K562 (cell line): ENCODE measurements at regions not wholly inside any gene's neighbourhood (a gene's known extent, or its start where the extent isn't known, plus 50 kb on each side); places are given as distances from the start of the nearest gene placed in this dataset.

Experiments used
- ATAC-seq: fragments of 200-7000 bp; cut with Tn5 transposase; 3 replicates; pipeline ENCODE4 v1.9.1; 2020; ENCODE audit warnings: moderate library complexity
- BruUV-seq: library from RNA; stranded (reverse); fragments of 400-500 nt; replicated peaks from 2 replicates; lab custom pipeline; 2021; lab: Mats Ljungman, UMichigan
- CTCF ChIA-PET: fragments of 300-600 bp; formaldehyde crosslinking; extraction: SDS; loops from one replicate; lab custom pipeline; 2021; ENCODE audit warnings: low intra/inter-chr PET ratio; lab: Yijun Ruan, JAX
- POLR2A ChIA-PET: fragments of 300-600, 350-650 bp; sonication (Branson Sonifier 250); formaldehyde crosslinking; extraction: SDS; loops from one replicate; lab custom pipeline; 2021; ENCODE audit warnings: antibody characterized with exemption, inconsistent platforms; lab: Yijun Ruan, JAX
- DNase-seq, 4 experiments: peaks; one replicate each; pipeline versions ENCODE4 v3.0.0 to v3.0.0-alpha.2; 2011 to 2018; ENCODE audit warnings: low spot score in 3 of 4, mixed read lengths in 3 of 4; ENCODE audit errors: extremely low read depth in 1 of 4
- FAIRE-seq: peaks from 2 replicates; lab custom pipeline; 2011; peaks lifted over from hg19 to GRCh38; lab: Jason Lieb, UNC
- H2AFZ ChIP-seq: 2 replicates; pipeline ENCODE4 v1.6.0; 2011; ENCODE audit warnings: low read depth, low read length, control low read depth, inconsistent platforms
- H3K27ac ChIP-seq: fragments of 200-600 bp; 3 replicates; pipeline ENCODE4 v1.8.0; 2011; ENCODE audit warnings: low read depth, mild to moderate bottlenecking, control low read depth, inconsistent platforms, low read length, moderate library complexity, mixed read lengths; ENCODE audit errors: extremely low read depth
- H3K27me3 ChIP-seq, 2 experiments: fragments of 300-600 bp in 1 of 2; 2 replicates in 1 of 2; 3 replicates in 1 of 2; pipeline versions ENCODE4 v1.6.0 to v1.8.0; 2011; ENCODE audit warnings: inconsistent platforms in 2 of 2, low read length in 2 of 2, mild to moderate bottlenecking in 1 of 2, mixed read lengths in 1 of 2, moderate library complexity in 1 of 2; ENCODE audit not compliant: control insufficient read depth in 2 of 2, insufficient read depth in 2 of 2
- H3K36me3 ChIP-seq: fragments of 300-600 bp; 3 replicates; pipeline ENCODE4 v1.8.0; 2011; ENCODE audit warnings: mild to moderate bottlenecking, low read length, inconsistent platforms; ENCODE audit not compliant: control insufficient read depth, insufficient read depth
- H3K4me1 ChIP-seq, 2 experiments: fragments of 200-600 bp in 1 of 2; replicated peaks in 1 of 2; 2 replicates in 1 of 2; 3 replicates in 1 of 2; pipeline versions ENCODE4 v1.5.1 to v1.8.0; 2011; ENCODE audit warnings: inconsistent platforms in 2 of 2, low read length in 2 of 2, mild to moderate bottlenecking in 1 of 2, mixed read lengths in 1 of 2, moderate library complexity in 1 of 2; ENCODE audit not compliant: control insufficient read depth in 2 of 2, insufficient read depth in 2 of 2
- H3K4me2 ChIP-seq: 2 replicates; pipeline ENCODE4 v1.6.1; 2011; ENCODE audit warnings: low read length, control low read depth, inconsistent platforms, mixed read lengths; ENCODE audit not compliant: insufficient read depth
- H3K4me3 ChIP-seq: fragments of 200-600 bp; sonication (generic), shearing (Covaris generic); 2 replicates; pipeline ENCODE4 v1.5.1; 2016; ENCODE audit warnings: control low read depth, inconsistent platforms
- H3K79me2 ChIP-seq: fragments of 200-600 bp; 3 replicates; pipeline ENCODE4 v1.8.0; 2011; ENCODE audit warnings: low read length, inconsistent platforms; ENCODE audit not compliant: control insufficient read depth, insufficient read depth
- H3K9ac ChIP-seq, 2 experiments: 2 replicates each; pipeline versions ENCODE4 v1.6.0 to v1.6.1; 2011; ENCODE audit warnings: low read depth in 2 of 2, low read length in 2 of 2, control low read depth in 1 of 2, inconsistent platforms in 1 of 2, mild to moderate bottlenecking in 1 of 2, mixed read lengths in 1 of 2; ENCODE audit not compliant: insufficient read depth in 1 of 2
- H3K9me1 ChIP-seq: one replicate; pipeline ENCODE4 v1.6.0; 2011; ENCODE audit warnings: inconsistent platforms, mild to moderate bottlenecking, low read length, moderate library complexity; ENCODE audit not compliant: control insufficient read depth, insufficient read depth
- H3K9me3 ChIP-seq: replicated peaks from 2 replicates; pipeline ENCODE4 v1.5.1; 2011; ENCODE audit warnings: low read depth, low read length, inconsistent platforms; ENCODE audit not compliant: control insufficient read depth, insufficient read depth
- H4K20me1 ChIP-seq: replicated peaks from 2 replicates; pipeline ENCODE4 v1.6.1; 2011; ENCODE audit warnings: low read length, inconsistent platforms, mixed read lengths; ENCODE audit not compliant: control insufficient read depth, insufficient read depth
- CCNT2 ChIP-seq: IDR thresholded peaks from 2 replicates; pipeline ENCODE4 v1.6.1; 2011; ENCODE audit warnings: borderline replicate concordance, low read depth, mild to moderate bottlenecking, moderate library complexity, mixed read lengths, low read length; ENCODE audit not compliant: insufficient read length; ENCODE audit errors: extremely low read depth
- CHAMP1 ChIP-seq: fragments of 450-650 bp; IDR thresholded peaks from 2 replicates; pipeline ENCODE4 v1.6.1; 2016; ENCODE audit warnings: mild to moderate bottlenecking
- DACH1 ChIP-seq: fragments of 450-650 bp; IDR thresholded peaks from 2 replicates; pipeline ENCODE4 v1.6.1; 2018; ENCODE audit not compliant: partially characterized antibody
- HDAC6 ChIP-seq: IDR thresholded peaks from 2 replicates; pipeline ENCODE4 v1.6.1; 2012; ENCODE audit warnings: low read depth, mild to moderate bottlenecking, control low read depth, inconsistent platforms, low read length, moderate library complexity
- ILK ChIP-seq: fragments of 450-650 bp; IDR thresholded peaks from 2 replicates; pipeline ENCODE4 v1.6.1; 2016; ENCODE audit warnings: missing genetic modification characterization, low read depth, mild to moderate bottlenecking, missing compliant biosample characterization, moderate library complexity, borderline replicate concordance
- MCM7 ChIP-seq, 2 experiments: fragments of 450-650 bp; IDR thresholded peaks; 2 replicates each; pipeline ENCODE4 v1.6.1; 2016 to 2018
- NFE2L1 ChIP-seq: fragments of 450-650 bp; IDR thresholded peaks from 2 replicates; pipeline ENCODE4 v1.6.1; 2016; ENCODE audit warnings: missing genetic modification characterization, low read depth, mild to moderate bottlenecking, missing compliant biosample characterization, moderate library complexity, borderline replicate concordance
- NR1H2 ChIP-seq: sonication (generic); formaldehyde crosslinking; IDR thresholded peaks from 2 replicates; pipeline ENCODE4 v1.4.0; 2020; ENCODE audit warnings: mild to moderate bottlenecking, missing genetic modification reagents
- TFE3 ChIP-seq: fragments of 450-650 bp; formaldehyde crosslinking; IDR thresholded peaks from 2 replicates; pipeline ENCODE4 v1.4.0; 2020; ENCODE audit warnings: mild to moderate bottlenecking, mixed read lengths
- ZBTB5 ChIP-seq: fragments of 450-650 bp; IDR thresholded peaks from 2 replicates; pipeline ENCODE4 v1.6.1; 2017; ENCODE audit warnings: antibody characterized with exemption
- ZEB2 ChIP-seq: fragments of 450-650 bp; IDR thresholded peaks from 2 replicates; pipeline ENCODE4 v1.6.1; 2016
- ZNF12 ChIP-seq: sonication (generic); formaldehyde crosslinking; IDR thresholded peaks from 2 replicates; pipeline ENCODE4 v1.4.0; 2020; ENCODE audit warnings: mild to moderate bottlenecking, missing genetic modification reagents
- ZNF121 ChIP-seq: sonication (generic); formaldehyde crosslinking; conservative IDR thresholded peaks from 2 replicates; pipeline ENCODE4 v1.8.0; 2022; ENCODE audit warnings: missing genetic modification reagents
- ZNF431 ChIP-seq: sonication (generic); formaldehyde crosslinking; IDR thresholded peaks from 2 replicates; pipeline ENCODE4 v1.8.0; 2022; ENCODE audit warnings: mild to moderate bottlenecking, missing genetic modification reagents
- ZNF655 ChIP-seq: fragments of 250-450 bp; sonication (Bioruptor Pico); IDR thresholded peaks from 2 replicates; pipeline ENCODE4 v1.5.0; 2021
- WGBS: fragments of 100-300 bp; shearing (Covaris generic); methylation state at CpG from one replicate; pipeline ENCODE4 v1.1.6; 2016; ENCODE audit warnings: low coverage, mixed read lengths; ENCODE audit not compliant: insufficient coverage; ENCODE audit errors: missing lambda C conversion rate; 5-methylcytosine and 5-hydroxymethylcytosine counted together
- in situ Hi-C: fragments of 300-500 bp; cut with MboI; formaldehyde crosslinking; loops from 4 replicates; pipeline ENCODE4 v1.15.0; 2018; ENCODE audit warnings: inconsistent platforms, mixed read lengths
- intact Hi-C: fragments of 100-400 bp; cut with micrococcal nuclease; formaldehyde crosslinking; loops from 2 replicates; pipeline ENCODE4 v1.14.2; 2022

- no peak overlapping the region for H2AFZ ChIP-seq
- 0% methylated on average over 6 of the region's 6 CpGs for WGBS
- no peaks in the 10 kb centered on the region for H3K36me3 ChIP-seq
- H4K20me1 ChIP-seq = no peaks in the 10 kb centered on the region
- no peaks in the 10 kb centered on the region for H3K4me1 ChIP-seq
- no peak overlapping the region for H3K4me3 ChIP-seq
- H3K27ac ChIP-seq = no peak overlapping the region
- intact Hi-C loops = no loop called here
- no peak for ATAC-seq
- no peaks in the 10 kb centered on the region for H3K27me3 ChIP-seq
- no peak for FAIRE-seq
- no peak overlapping the region for H3K4me2 ChIP-seq
- no TSS peak for BruUV-seq
- H3K79me2 ChIP-seq = no peaks in the 10 kb centered on the region; the same call in 2 of the 3 replicates
- CTCF ChIA-PET = no interaction called here
- H3K9ac ChIP-seq = no peak overlapping the region
- H3K9me1 ChIP-seq = no peaks in the 10 kb centered on the region
- POLR2A ChIA-PET = no interaction called here
- TF ChIP-seq ZNF12 (CRISPR knock-in tag) (no peak), ZBTB5 (no peak), NFE2L1 (no peak), ZEB2 (no peak), TFE3 (CRISPR knock-in tag) (no peak), MCM7 (IDR thresholded peaks at IDR 0.05) (no peak), NR1H2 (CRISPR knock-in tag) (no peak), DACH1 (no peak), ILK (no peak), HDAC6 (no peak), ZNF431 (no peak), CHAMP1 (no peak), ZNF121 (no peak), ZNF655 (CRISPR knock-in tag) (no peak), CCNT2 (no peak)
- DNase-seq = no peak
- H3K9me3 ChIP-seq = no peaks in the 10 kb centered on the region
- in situ Hi-C loops = no loop called here
Observed at GRCh38 chr12:42910656-42911055, 321.1 kb upstream of the PRICKLE1 start.
